ENCODE measurements at regions not wholly inside any gene's neighbourhood (a gene's known extent, or its start where the extent isn't known, plus 50 kb on each side); places are given as distances from the start of the nearest gene placed in this dataset.

DNA sequence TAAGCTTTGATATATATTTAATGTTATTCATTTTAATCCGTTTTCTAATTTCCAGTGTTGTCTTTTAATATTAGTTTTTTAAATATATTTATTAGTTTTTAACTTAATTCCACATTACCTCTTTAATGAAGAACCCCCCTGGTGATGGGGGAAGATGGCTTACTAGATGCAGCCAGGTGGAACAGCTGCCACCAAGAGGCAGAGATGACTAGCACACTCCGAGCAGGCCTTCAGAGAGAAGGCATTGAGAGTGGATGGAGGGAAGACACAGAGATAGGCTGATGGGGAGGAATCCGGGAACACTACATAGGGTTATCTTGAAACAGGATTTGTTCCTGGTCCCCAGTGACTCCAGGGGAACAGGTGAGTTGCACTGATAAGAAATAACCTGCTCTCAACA, 771.6 kb downstream of the LRFN5 start:
- no peak overlapping the region for H3K27ac Mint-ChIP-seq
- TF ChIP-seq, protein P1, sequence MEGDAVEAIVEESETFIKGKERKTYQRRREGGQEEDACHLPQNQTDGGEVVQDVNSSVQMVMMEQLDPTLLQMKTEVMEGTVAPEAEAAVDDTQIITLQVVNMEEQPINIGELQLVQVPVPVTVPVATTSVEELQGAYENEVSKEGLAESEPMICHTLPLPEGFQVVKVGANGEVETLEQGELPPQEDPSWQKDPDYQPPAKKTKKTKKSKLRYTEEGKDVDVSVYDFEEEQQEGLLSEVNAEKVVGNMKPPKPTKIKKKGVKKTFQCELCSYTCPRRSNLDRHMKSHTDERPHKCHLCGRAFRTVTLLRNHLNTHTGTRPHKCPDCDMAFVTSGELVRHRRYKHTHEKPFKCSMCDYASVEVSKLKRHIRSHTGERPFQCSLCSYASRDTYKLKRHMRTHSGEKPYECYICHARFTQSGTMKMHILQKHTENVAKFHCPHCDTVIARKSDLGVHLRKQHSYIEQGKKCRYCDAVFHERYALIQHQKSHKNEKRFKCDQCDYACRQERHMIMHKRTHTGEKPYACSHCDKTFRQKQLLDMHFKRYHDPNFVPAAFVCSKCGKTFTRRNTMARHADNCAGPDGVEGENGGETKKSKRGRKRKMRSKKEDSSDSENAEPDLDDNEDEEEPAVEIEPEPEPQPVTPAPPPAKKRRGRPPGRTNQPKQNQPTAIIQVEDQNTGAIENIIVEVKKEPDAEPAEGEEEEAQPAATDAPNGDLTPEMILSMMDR (IDR thresholded peaks at IDR 0.05), result no peak
- peaks cover 18% of the 10 kb centered on the region for H3K9me3 Mint-ChIP-seq
- H3K36me3 Mint-ChIP-seq (ENCODE audit: low read depth), result no peaks in the 10 kb centered on the region
- no peak overlapping the region for H3K4me3 Mint-ChIP-seq
- no peaks in the 10 kb centered on the region; the same call in 1 of the 2 replicates for H3K27me3 Mint-ChIP-seq (ENCODE audit: insufficient read depth)
- no peaks in the 10 kb centered on the region for H3K4me1 Mint-ChIP-seq (ENCODE audit: low read depth)
- DNase-seq, result no peak

DNA sequence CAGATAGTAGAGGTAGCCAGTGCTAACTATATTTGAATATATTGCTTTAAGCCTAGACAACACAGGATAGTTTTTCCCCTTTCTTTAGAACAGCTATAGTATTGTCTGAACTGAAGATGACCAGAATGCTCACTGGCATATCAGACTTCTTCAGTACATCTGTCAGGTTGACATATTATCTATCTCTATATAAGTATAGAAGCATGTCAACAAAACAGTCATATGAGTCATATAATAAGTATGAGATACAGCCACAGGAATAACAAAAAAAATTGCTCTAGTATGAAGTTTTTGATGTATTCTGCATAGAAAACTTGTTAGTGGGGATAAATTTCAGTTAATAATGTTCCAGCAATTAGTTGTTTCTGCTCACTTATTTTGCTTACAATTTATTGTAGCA, 767.7 kb downstream of the LRFN5 start:
- Mint-ChIP-seq H3K4me1 (ENCODE audit: low read depth) (no peaks in the 10 kb centered on the region), H3K27ac (no peak overlapping the region), H3K27me3 (ENCODE audit: insufficient read depth) (no peaks in the 10 kb centered on the region), H3K4me3 (no peak overlapping the region), H3K9me3 (peaks cover 17% of the 10 kb centered on the region), H3K36me3 (ENCODE audit: low read depth) (no peaks in the 10 kb centered on the region)
- TF ChIP-seq, protein P1 (IDR thresholded peaks at IDR 0.05), result no peak
- DNase-seq, result no peak

DNA sequence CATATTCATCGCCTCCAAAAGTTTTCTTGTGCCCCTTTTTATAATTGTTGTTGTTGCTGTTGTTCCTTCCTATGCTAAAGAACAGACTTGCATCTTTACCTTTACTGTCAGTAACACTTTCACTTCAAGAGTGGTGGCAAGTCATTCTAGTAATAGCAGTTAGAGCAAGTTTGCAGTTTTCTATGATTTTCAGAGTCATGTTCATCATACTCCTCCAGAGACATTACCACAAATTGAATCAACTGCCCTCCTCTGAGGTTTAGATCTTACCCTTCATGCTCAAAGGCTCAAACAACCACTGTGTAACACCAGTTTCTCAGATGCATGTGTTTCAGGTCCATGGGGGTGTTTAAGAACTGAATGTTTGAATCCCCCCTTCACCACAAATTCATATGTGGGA, 763.4 kb downstream of the LRFN5 start:
- TF ChIP-seq, protein P1 (IDR thresholded peaks at IDR 0.05), result no peak
- no peak overlapping the region for H3K4me3 Mint-ChIP-seq
- H3K4me1 Mint-ChIP-seq (ENCODE audit: low read depth), result no peaks in the 10 kb centered on the region
- no peak for DNase-seq
- H3K27ac Mint-ChIP-seq, result no peak overlapping the region
- H3K27me3 Mint-ChIP-seq (ENCODE audit: insufficient read depth), result no peaks in the 10 kb centered on the region
- H3K9me3 Mint-ChIP-seq, result peaks cover 9% of the 10 kb centered on the region
- H3K36me3 Mint-ChIP-seq (ENCODE audit: low read depth), result no peaks in the 10 kb centered on the region

DNA sequence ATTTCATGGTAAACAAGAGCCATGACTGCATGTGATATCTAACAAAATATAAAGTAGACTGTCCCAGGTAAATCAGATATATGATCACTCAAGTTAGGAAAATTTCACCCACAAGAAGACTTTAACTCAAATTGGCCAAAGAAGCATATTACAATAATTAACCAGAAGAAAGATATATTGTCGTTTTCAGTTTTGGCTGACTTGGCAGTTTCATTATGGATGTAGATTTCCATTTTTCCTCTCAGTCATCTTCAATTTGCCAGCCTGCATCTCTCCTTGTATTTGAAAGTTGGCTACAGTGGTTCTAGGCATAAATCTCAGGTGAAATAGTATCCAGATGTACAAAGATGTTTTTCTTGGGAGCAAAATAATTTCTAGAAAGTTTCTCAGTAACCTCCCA, 761.6 kb downstream of the LRFN5 start:
- no peaks in the 10 kb centered on the region for H3K36me3 Mint-ChIP-seq (ENCODE audit: low read depth)
- H3K9me3 Mint-ChIP-seq, result peaks cover 4% of the 10 kb centered on the region; the same call in 1 of the 2 replicates
- TF ChIP-seq, protein P1 (IDR thresholded peaks at IDR 0.05), result no peak
- no peak for DNase-seq
- H3K4me3 Mint-ChIP-seq, result no peak overlapping the region
- no peaks in the 10 kb centered on the region for H3K27me3 Mint-ChIP-seq (ENCODE audit: insufficient read depth)
- H3K27ac Mint-ChIP-seq, result no peak overlapping the region
- no peaks in the 10 kb centered on the region for H3K4me1 Mint-ChIP-seq (ENCODE audit: low read depth)

DNA sequence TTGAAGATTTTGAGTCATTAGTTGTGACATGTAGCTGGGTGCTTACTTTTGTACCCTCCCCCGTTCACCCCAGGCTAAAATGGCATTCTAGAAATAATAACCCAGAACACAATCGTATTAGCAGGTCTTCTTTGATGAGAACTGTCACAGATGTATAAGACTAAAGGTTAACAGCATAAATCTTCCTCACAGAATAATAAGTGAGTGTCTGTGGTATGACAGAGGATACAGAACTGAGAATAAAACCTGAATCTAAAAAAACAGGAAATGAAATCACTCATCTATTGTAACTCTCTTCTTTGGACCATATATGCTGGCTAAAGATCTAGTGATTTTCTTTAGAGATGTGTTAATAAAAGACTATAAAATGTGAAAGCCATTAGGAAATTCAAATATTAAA, 746.6 kb downstream of the LRFN5 start:
- DNase-seq, result no peak
- H3K27me3 Mint-ChIP-seq (ENCODE audit: insufficient read depth), result no peaks in the 10 kb centered on the region
- no peak overlapping the region for H3K4me3 Mint-ChIP-seq
- H3K9me3 Mint-ChIP-seq, result peaks cover 27% of the 10 kb centered on the region
- no peaks in the 10 kb centered on the region for H3K4me1 Mint-ChIP-seq (ENCODE audit: low read depth)
- TF ChIP-seq, protein P1 (IDR thresholded peaks at IDR 0.05), result no peak
- H3K36me3 Mint-ChIP-seq (ENCODE audit: low read depth), result peaks cover 4% of the 10 kb centered on the region; the same call in 1 of the 2 replicates
- H3K27ac Mint-ChIP-seq, result no peak overlapping the region

DNA sequence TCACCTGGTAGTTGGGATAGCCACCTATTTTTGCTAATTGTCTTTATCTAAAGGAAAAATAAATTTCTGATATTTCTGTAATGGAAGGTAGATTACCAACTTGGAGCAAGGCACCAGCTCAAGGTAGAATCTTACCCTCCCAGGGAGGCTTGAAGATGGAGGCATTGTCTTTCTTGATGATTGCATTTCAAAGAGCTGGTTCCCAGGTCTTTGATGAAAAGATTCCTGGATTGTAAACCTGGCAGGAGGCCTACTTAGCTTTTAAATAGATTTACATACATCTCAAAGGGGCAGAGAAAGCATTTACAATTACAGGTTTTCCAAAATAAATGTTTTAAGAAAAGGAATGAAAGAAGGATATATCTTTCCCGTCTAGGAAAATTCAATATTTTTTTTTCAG, 729.2 kb downstream of the LRFN5 start:
- DNase-seq, result no peak
- H3K27ac Mint-ChIP-seq, result no peak overlapping the region
- H3K36me3 Mint-ChIP-seq (ENCODE audit: low read depth), result no peaks in the 10 kb centered on the region
- peaks cover 18% of the 10 kb centered on the region for H3K9me3 Mint-ChIP-seq
- no peaks in the 10 kb centered on the region for H3K4me1 Mint-ChIP-seq (ENCODE audit: low read depth)
- H3K4me3 Mint-ChIP-seq, result no peak overlapping the region
- TF ChIP-seq, protein P1 (IDR thresholded peaks at IDR 0.05), result no peak
- no peaks in the 10 kb centered on the region for H3K27me3 Mint-ChIP-seq (ENCODE audit: insufficient read depth)

Data from HFFc6 (cell line).